HG03045 (cell line): ENCODE measurements at regions not wholly inside any gene's neighbourhood (a gene's known extent, or its start where the extent isn't known, plus 50 kb on each side); places are given as distances from the start of the nearest gene placed in this dataset.
A peak's percentile ranks its signal among the peaks of the same experiment; 100 is the strongest.

Experiments
- ATAC-seq: cut with Tn5 transposase; IDR thresholded peaks from one replicate; pipeline ENCODE4 v1.9.1; 2021; ENCODE audit warnings: mild to moderate bottlenecking, moderate library complexity; ENCODE audit not compliant: unreplicated experiment

DNA sequence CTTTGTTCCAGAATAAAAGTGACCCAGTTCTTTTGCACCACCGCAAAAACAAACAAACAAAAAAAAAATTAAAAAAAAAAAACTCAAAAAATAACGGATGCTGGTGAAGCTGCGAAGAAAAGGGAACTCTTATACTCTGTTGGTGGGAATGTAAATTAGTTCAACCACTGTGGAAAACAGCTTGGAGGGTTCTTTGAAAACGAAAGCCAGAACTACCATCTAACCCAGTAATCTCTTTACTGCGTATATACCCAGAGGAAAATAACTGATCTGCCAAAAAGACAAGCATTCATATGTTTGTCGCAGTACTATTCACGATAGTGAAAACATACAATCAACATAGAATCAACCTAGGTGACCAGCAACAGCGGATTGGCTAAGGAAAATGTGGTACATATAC lies 298.9 kb upstream of the CBLB start:
- ATAC-seq, result peak; percentile 60

GRCh38 chr3:106168962-106169750 lies 300.3 kb upstream of the CBLB start:
- ATAC-seq, result no peak

- ATAC-seq, result no peak
Observed at GRCh38 chr3:106170636-106171035, 301.8 kb upstream of the CBLB start.

GRCh38 chr3:106172101-106172500 lies 303.3 kb upstream of the CBLB start:
- no peak for ATAC-seq

DNA sequence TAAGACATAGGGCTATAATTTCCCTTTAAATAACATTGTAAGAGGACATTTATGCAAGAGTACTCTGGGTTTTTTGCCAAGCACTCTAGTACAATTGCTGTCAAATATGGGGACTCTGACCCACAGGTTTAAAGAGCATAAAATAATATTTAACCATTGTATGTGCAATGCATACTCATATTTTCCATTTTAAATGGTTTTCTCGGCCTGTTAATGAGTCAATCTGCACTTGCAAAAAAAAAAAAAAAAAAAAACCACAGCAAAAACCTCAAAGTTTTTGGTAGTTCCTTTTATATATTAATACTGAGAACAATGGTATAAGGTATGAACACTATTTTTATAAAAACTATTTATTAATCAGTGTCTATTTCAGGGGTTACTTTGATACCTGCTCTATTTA lies 304.0 kb upstream of the CBLB start:
- ATAC-seq, result no peak

DNA sequence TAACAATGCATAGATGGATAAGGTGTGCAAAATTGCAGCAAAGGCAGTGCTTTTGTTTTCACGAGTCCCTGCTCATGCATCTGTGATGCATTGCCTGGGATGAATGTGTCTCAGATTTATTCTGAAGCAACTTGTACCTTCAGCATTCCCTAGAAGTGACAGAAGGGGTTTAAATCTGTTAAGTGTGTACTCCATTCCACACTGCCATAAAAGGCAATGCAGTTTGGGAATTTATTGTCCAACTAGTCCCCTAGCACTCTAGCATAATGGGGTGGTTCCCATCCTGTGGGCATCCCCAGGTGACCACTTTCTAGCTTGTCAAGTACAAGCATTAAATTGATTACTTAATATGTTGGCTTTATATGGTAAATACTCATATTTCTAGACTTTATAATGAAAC lies 306.5 kb upstream of the CBLB start:
- no peak for ATAC-seq

GRCh38 chr3:106176734-106177133 lies 307.9 kb upstream of the CBLB start:
- ATAC-seq, result peak; percentile 87

GRCh38 chr3:106182950-106183511 lies 314.2 kb upstream of the CBLB start:
- no peak for ATAC-seq

DNA sequence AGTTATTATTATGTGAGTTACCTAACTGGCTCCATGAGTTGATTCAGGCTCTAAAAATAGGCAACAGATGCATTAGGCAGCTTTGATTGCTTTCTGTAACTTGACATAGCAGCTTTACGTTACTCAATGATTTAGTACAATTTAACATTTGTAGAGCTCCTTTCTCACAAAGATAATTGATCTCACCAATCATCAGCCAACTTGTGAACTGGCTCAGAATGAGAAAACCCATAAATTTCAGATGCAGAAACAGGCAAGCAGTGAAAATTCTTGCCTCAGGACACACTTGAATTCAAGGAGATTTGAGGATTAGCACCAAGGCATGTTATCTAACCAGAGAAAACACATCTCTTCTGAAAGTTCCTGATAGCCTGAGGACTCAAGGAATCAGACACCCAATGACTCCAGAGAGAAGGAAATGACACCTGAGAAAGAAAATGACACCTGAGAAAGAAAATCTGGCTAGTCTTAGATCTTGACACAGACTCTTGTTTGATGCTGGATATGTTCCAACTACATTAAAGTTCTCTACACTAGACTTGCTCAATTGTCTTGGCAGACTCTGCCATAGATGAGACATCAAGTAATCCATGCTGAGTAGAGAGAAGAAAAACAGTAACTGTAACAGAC lies 315.1 kb upstream of the CBLB start:
- no peak for ATAC-seq

GRCh38 chr3:106184540-106185457 lies 316.0 kb upstream of the CBLB start:
- peak; percentile 97 for ATAC-seq

DNA sequence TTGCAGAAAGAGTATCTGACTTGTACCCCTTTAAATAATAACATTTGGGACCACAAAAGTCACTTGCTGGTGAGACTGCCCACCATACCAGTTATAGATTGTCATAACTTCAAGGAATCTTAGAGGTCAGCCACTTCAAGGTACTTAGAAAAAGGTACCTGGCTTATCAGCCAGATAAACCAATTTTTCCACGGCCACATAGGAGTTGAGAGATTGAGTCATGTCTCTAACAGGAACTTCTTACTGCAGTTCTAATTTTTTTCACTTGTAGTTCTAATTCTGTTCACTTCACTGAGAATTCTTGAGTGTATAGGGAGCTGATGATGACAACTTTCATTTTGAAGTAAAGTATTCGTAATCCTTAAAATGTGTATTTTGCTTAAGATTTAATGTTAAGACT lies 317.1 kb upstream of the CBLB start:
- no peak for ATAC-seq

DNA sequence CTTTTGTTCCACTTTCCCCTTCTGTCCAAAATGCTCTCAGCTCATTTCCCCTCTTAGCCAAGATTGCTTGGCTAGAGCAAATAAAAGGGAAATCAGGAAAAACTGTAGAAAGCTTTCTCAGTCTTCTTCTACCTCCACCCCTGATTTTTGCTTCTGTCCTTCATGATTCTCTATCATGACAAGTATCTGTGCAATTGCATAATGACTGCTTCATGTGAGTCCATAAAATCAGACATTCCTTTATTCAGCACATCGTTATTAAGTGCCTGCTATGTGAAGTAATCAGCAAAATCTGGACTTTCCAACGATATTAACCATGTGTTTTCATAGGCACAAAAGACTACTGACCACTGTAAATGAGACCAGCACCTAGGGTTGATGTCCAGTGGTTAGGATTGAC lies 321.5 kb upstream of the CBLB start:
- ATAC-seq, result no peak

GRCh38 chr3:106191211-106191610 lies 322.4 kb upstream of the CBLB start:
- no peak for ATAC-seq

GRCh38 chr3:106191913-106192312 lies 323.1 kb upstream of the CBLB start:
- no peak for ATAC-seq

- no peak for ATAC-seq
Observed at GRCh38 chr3:106193876-106194275, 325.1 kb upstream of the CBLB start.

DNA sequence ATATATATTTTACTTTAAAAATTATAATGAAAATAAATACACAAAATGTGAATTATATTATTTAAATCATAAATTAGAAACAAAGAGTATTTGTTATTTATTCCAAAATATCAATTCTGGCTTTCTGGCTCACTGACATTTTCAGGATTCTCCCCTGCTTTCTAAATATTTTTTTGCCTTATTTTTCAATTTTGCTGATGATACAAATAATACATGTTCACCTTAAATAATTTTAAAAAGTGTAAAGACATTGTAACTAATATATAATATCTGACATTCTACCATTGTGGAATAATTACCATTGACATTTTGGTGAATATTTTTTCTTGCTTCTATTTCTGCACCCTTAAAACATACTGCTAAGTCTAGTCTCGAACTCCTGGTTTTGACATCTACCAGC lies 325.9 kb upstream of the CBLB start:
- ATAC-seq, result no peak

DNA sequence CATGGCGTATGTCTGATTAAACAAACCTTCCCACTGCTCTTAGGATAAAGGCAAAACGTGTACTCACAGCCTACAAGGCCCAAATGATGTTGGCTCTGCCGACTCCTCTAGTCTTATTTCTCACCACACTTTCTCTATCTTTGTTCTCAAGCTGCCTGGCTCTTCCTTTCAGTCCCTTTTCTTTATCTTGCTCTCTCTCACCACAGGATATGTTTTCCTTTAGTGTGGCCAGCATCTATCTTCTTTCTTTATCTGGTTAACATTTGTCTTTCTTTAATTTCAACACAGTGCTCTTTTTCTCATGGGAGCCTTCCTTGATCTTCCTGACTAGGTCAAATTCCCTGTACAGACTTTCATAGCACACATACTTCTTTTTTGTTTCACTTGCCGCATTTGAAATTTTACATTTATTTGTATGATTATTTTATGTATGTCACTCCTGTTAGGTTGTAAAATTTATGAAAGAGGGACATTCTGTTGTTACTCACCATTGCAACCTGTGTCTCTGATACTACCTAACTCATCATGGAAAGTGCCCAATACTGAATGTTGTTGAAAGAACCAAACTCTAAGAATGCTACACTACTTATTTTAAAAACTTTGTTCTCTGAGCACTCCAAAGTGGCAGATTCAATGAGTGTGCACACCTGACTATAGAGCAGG lies 328.9 kb upstream of the CBLB start:
- ATAC-seq, result no peak

- no peak for ATAC-seq
Observed at GRCh38 chr3:106204160-106204868, 335.5 kb upstream of the CBLB start.

GRCh38 chr3:106206146-106206545 lies 337.3 kb upstream of the CBLB start:
- peak; percentile 65 for ATAC-seq

DNA sequence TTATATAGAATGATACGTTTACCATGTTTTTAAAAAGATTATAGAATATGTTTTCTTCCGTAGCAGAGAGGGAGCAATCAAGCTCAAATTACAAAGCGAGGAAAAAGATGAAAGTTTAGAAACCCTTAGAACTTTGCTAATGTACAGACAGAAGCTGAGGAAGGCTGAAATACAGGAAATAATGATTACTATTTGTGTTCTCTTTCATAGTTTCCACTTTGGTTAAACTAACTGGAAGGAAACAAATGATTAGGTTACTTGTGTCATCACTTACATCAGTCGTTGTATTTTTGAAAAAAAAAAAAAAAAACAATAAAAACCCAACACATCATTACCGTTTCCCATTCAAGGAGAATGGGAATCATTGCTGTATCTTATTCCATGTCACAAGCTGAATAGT lies 337.8 kb upstream of the CBLB start:
- ATAC-seq, result peak; percentile 26
